Inflammatory macrophage (primary cell): ENCODE measurements at regions not wholly inside any gene's neighbourhood (a gene's known extent, or its start where the extent isn't known, plus 50 kb on each side); places are given as distances from the start of the nearest gene placed in this dataset.

ENCODE experiments used
- DNase-seq, 2 donors: peaks; one replicate each; pipeline ENCODE4 v3.0.0-alpha.2; 2020 to 2022

- no peak for DNase-seq
Observed at GRCh38 chr15:38176691-38177090, 75.9 kb upstream of the SPRED1 start.

GRCh38 chr15:38182900-38183299 is 69.7 kb upstream of the SPRED1 start:
- no peak for DNase-seq

GRCh38 chr15:38186507-38186906 is 66.1 kb upstream of the SPRED1 start:
- DNase-seq: no peak

GRCh38 chr15:38187630-38188313 is 64.9 kb upstream of the SPRED1 start:
- no peak for DNase-seq

- no peak for DNase-seq
Observed at GRCh38 chr15:38189671-38190295, 62.9 kb upstream of the SPRED1 start.

GRCh38 chr15:38190501-38190900 is 62.1 kb upstream of the SPRED1 start:
- DNase-seq: no peak

GRCh38 chr15:38192496-38192895 is 60.1 kb upstream of the SPRED1 start:
- no peak for DNase-seq

GRCh38 chr15:38193496-38193895 is 59.1 kb upstream of the SPRED1 start:
- DNase-seq: no peak

- DNase-seq: no peak
Observed at GRCh38 chr15:38195191-38195901, 57.3 kb upstream of the SPRED1 start.

- no peak for DNase-seq
Observed at GRCh38 chr15:38196076-38196475, 56.6 kb upstream of the SPRED1 start.

- DNase-seq: no peak
Observed at GRCh38 chr15:38197553-38197952, 55.1 kb upstream of the SPRED1 start.

- no peak for DNase-seq
Observed at GRCh38 chr15:38201714-38202113, 50.9 kb upstream of the SPRED1 start.

- DNase-seq: no peak
Observed at GRCh38 chr15:38202361-38202760, 50.3 kb upstream of the SPRED1 start.
